IMR-90 (cell line): ENCODE measurements at regions not wholly inside any gene's neighbourhood (a gene's known extent, or its start where the extent isn't known, plus 50 kb on each side); places are given as distances from the start of the nearest gene placed in this dataset.

Experiments used
- ATAC-seq: fragments of 200-7000 bp; cut with Tn5 transposase; 2 replicates; pipeline ENCODE4 v1.9.1; 2020; ENCODE audit warnings: low read depth, mild to moderate bottlenecking, moderate library complexity
- BruUV-seq: library from RNA; stranded (reverse); fragments of 400-500 nt; replicated peaks from 2 replicates; lab custom pipeline; 2021; lab: Mats Ljungman, UMichigan
- CTCF ChIA-PET: fragments of 300-600 bp; formaldehyde crosslinking; extraction: SDS; loops from one replicate; lab custom pipeline; 2021; ENCODE audit warnings: antibody characterized with exemption; lab: Yijun Ruan, JAX
- POLR2A ChIA-PET: fragments of 300-600 bp; sonication (Branson Sonifier 250); formaldehyde crosslinking; loops from one replicate; lab custom pipeline; 2022; ENCODE audit warnings: antibody characterized with exemption; ENCODE audit not compliant: unreplicated experiment; lab: Charles Lee
- DNase-seq: peaks from one replicate; pipeline ENCODE4 v3.0.0; 2013
- H2AFZ ChIP-seq: replicated peaks from 2 replicates; pipeline ENCODE3; 2013; ENCODE audit warnings: low read length, mild to moderate bottlenecking; ENCODE audit not compliant: poor library complexity
- H2AK5ac ChIP-seq: 2 replicates; pipeline ENCODE4 v1.6.1; 2013; ENCODE audit warnings: low read depth, low read length, inconsistent platforms
- H2AK9ac ChIP-seq: replicated peaks from 2 replicates; pipeline ENCODE3; 2013; ENCODE audit warnings: mild to moderate bottlenecking, low read depth, low read length, moderate library complexity; ENCODE audit not compliant: poor library complexity
- H2BK120ac ChIP-seq: 2 replicates; pipeline ENCODE4 v1.6.1; 2013; ENCODE audit warnings: low read depth, low read length, inconsistent platforms
- H2BK15ac ChIP-seq: 3 replicates; pipeline ENCODE4 v1.6.1; 2013; ENCODE audit warnings: low read depth, low read length, inconsistent platforms
- H2BK20ac ChIP-seq: 2 replicates; pipeline ENCODE4 v1.6.1; 2013; ENCODE audit warnings: low read depth, mild to moderate bottlenecking, inconsistent platforms, low read length, moderate library complexity
- H2BK5ac ChIP-seq: 2 replicates; pipeline ENCODE4 v1.6.1; 2013; ENCODE audit warnings: mild to moderate bottlenecking, low read depth, low read length, inconsistent platforms; ENCODE audit not compliant: poor library complexity, severe bottlenecking
- H3K14ac ChIP-seq: replicated peaks from 2 replicates; pipeline ENCODE4 v1.6.1; 2013; ENCODE audit warnings: low read depth, low read length, inconsistent platforms
- H3K18ac ChIP-seq: 2 replicates; pipeline ENCODE4 v1.6.1; 2013; ENCODE audit warnings: low read depth, low read length, control low read depth
- H3K23ac ChIP-seq: 2 replicates; pipeline ENCODE4 v1.6.1; 2013; ENCODE audit warnings: low read depth, low read length, inconsistent platforms
- H3K27ac ChIP-seq: 2 replicates; pipeline ENCODE4 v1.5.1; 2013; ENCODE audit warnings: mild to moderate bottlenecking, control low read depth, low read length; ENCODE audit not compliant: insufficient read depth
- H3K27me3 ChIP-seq: 2 replicates; pipeline ENCODE4 v1.6.1; 2013; ENCODE audit warnings: low read length; ENCODE audit not compliant: control insufficient read depth, insufficient read depth
- H3K36me3 ChIP-seq: 2 replicates; pipeline ENCODE4 v1.6.1; 2013; ENCODE audit warnings: low read length, mixed read lengths; ENCODE audit not compliant: control insufficient read depth, insufficient read depth
- H3K4ac ChIP-seq: 2 replicates; pipeline ENCODE4 v1.6.1; 2013; ENCODE audit warnings: low read depth, low read length, inconsistent platforms
- H3K4me1 ChIP-seq: 2 replicates; pipeline ENCODE4 v1.6.1; 2013; ENCODE audit warnings: low read length, mixed read lengths; ENCODE audit not compliant: control insufficient read depth, insufficient read depth
- H3K4me2 ChIP-seq: 2 replicates; pipeline ENCODE4 v1.6.1; 2013; ENCODE audit warnings: low read depth, mild to moderate bottlenecking, control low read depth, low read length, moderate library complexity
- H3K4me3 ChIP-seq: 2 replicates; pipeline ENCODE4 v1.5.1; 2013; ENCODE audit warnings: low read depth, mild to moderate bottlenecking, control low read depth, low read length, moderate library complexity; ENCODE audit not compliant: insufficient read depth
- H3K56ac ChIP-seq: 2 replicates; pipeline ENCODE4 v1.6.1; 2013; ENCODE audit warnings: low read length, inconsistent platforms; ENCODE audit not compliant: insufficient read depth; ENCODE audit errors: extremely low read depth
- H3K79me1 ChIP-seq, 2 experiments: 2 replicates each; pipeline ENCODE4 v1.6.1; 2013; ENCODE audit warnings: low read length in 2 of 2, inconsistent platforms in 1 of 2, low read depth in 1 of 2
- H3K9ac ChIP-seq: 2 replicates; pipeline ENCODE4 v1.6.1; 2013; ENCODE audit warnings: low read depth, low read length, control low read depth
- H3K9me1 ChIP-seq: 2 replicates; pipeline ENCODE4 v1.6.1; 2013; ENCODE audit warnings: low read length, inconsistent platforms; ENCODE audit not compliant: insufficient read depth
- H3K9me3 ChIP-seq: 2 replicates; pipeline ENCODE4 v1.6.1; 2013; ENCODE audit warnings: low read length; ENCODE audit not compliant: control insufficient read depth, insufficient read depth
- H4K20me1 ChIP-seq: 2 replicates; pipeline ENCODE4 v1.6.1; 2013; ENCODE audit warnings: low read length, inconsistent platforms; ENCODE audit not compliant: insufficient read depth
- H4K5ac ChIP-seq: 2 replicates; pipeline ENCODE4 v1.6.1; 2013; ENCODE audit warnings: mild to moderate bottlenecking, low read depth, low read length, control low read depth
- H4K8ac ChIP-seq, 2 experiments: 2 replicates each; pipeline ENCODE4 v1.6.1; 2013; ENCODE audit warnings: low read depth in 2 of 2, low read length in 2 of 2, control low read depth in 1 of 2, inconsistent platforms in 1 of 2
- H4K91ac ChIP-seq: 2 replicates; pipeline ENCODE4 v1.6.1; 2013; ENCODE audit warnings: low read depth, low read length, inconsistent platforms; ENCODE audit not compliant: insufficient read depth
- BHLHE40 ChIP-seq: fragments of 150-350 bp; IDR thresholded peaks from 2 replicates; pipeline ENCODE4 v1.6.1; 2016; ENCODE audit warnings: mild to moderate bottlenecking, low read depth, low read length
- NFE2L2 ChIP-seq: fragments of 150-350 bp; IDR thresholded peaks from 2 replicates; pipeline ENCODE4 v1.6.1; 2016; ENCODE audit warnings: low read depth, mild to moderate bottlenecking, low read length
- RCOR1 ChIP-seq: IDR thresholded peaks from 2 replicates; pipeline ENCODE4 v1.6.1; 2012; ENCODE audit warnings: mild to moderate bottlenecking, low read length, improper control_type of control experiment; ENCODE audit not compliant: insufficient replicate concordance
- WGBS, 2 experiments: methylation state at CpG; one replicate each; pipeline versions ENCODE4 v1.1.5 to v1.1.7; 2013; ENCODE audit warnings: missing lambda C conversion rate in 2 of 2; ENCODE audit not compliant: insufficient read length in 1 of 2; ENCODE audit errors: extremely low coverage in 2 of 2; 5-methylcytosine and 5-hydroxymethylcytosine counted together
- dilution Hi-C: fragments of 300-500 bp; cut with HindIII; formaldehyde crosslinking; loops from one replicate; pipeline ENCODE4 v1.14.3; 2018; ENCODE audit warnings: low sequenced_read_pairs; ENCODE audit not compliant: unreplicated experiment
- in situ Hi-C: fragments of 300-500 bp; cut with MboI; formaldehyde crosslinking; loops from 3 replicates; pipeline ENCODE4 v1.14.3; 2019; ENCODE audit warnings: low sequenced_read_pairs, inconsistent platforms, mixed read lengths
- intact Hi-C: fragments of 100-400 bp; cut with micrococcal nuclease; formaldehyde crosslinking; loops from 2 replicates; pipeline ENCODE4 v1.10.0; 2022
- TF ChIP-seq, protein P1 (sequence below): conservative IDR thresholded peaks from 2 replicates; pipeline ENCODE4 v1.5.1; 2012; ENCODE audit warnings: mild to moderate bottlenecking, low read depth, low read length, improper control_type of control experiment

DNA sequence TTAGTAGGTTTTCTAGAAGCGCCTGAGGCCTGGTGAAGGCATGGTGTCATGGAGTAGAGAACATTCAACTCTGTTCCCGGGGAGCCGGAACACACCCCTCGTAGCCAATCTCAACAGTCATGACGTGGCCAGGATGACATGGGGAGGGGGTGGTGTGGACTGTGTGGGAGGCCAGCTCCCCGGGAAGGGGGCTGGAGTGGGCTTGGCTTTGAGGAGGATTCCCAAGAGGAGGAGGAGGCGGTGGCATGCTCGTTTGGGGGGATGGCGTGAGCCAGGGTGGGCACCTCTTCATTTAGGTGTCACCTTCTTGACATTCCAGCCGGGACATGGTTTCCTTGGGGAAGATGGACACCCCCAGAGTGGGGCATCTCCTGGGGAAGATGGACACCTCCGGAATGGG lies 257.5 kb downstream of the SEC14L1 start:
- H4K91ac ChIP-seq = no peak overlapping the region
- H3K56ac ChIP-seq = no peak overlapping the region
- H2BK15ac ChIP-seq = no peak overlapping the region
- H3K9ac ChIP-seq = no peak overlapping the region
- no peak for ATAC-seq
- no peak overlapping the region for H3K4ac ChIP-seq
- no peaks in the 10 kb centered on the region for H3K27me3 ChIP-seq
- no peak overlapping the region for H2AK9ac ChIP-seq
- no peak overlapping the region for H2AK5ac ChIP-seq
- no peak overlapping the region for H3K18ac ChIP-seq
- POLR2A ChIA-PET = no interaction called here
- in situ Hi-C loops = no loop called here
- no peaks in the 10 kb centered on the region for H3K9me3 ChIP-seq
- H3K27ac ChIP-seq = no peak overlapping the region
- no peak overlapping the region for H3K4me3 ChIP-seq
- H3K4me1 ChIP-seq = peaks cover 30% of the 10 kb centered on the region
- CTCF ChIA-PET = no interaction called here
- no peak overlapping the region for H2BK20ac ChIP-seq
- H3K4me2 ChIP-seq = no peak overlapping the region
- peaks cover 4 to 96% of the 10 kb centered on the region in 2 experiments; a peak in 2 of 4 replicates for H3K79me1 ChIP-seq
- BruUV-seq = no TSS peak
- H3K14ac ChIP-seq = no peak overlapping the region
- H2BK120ac ChIP-seq = no peak overlapping the region
- no peak overlapping the region for H3K23ac ChIP-seq
- no peak overlapping the region for H2AFZ ChIP-seq
- dilution Hi-C loops = no loop called here
- 93% methylated on average over 5 of the region's 11 CpGs; no CpG with 5 or more reads in 1 of the 2 experiments for whole genome bisulfite sequencing, 2 experiments
- no peak overlapping the region for H2BK5ac ChIP-seq
- no peak for DNase-seq
- no peak overlapping the region for H4K8ac ChIP-seq
- TF ChIP-seq NFE2L2 (no peak), BHLHE40 (no peak), RCOR1 (no peak)
- TF ChIP-seq, protein P1, sequence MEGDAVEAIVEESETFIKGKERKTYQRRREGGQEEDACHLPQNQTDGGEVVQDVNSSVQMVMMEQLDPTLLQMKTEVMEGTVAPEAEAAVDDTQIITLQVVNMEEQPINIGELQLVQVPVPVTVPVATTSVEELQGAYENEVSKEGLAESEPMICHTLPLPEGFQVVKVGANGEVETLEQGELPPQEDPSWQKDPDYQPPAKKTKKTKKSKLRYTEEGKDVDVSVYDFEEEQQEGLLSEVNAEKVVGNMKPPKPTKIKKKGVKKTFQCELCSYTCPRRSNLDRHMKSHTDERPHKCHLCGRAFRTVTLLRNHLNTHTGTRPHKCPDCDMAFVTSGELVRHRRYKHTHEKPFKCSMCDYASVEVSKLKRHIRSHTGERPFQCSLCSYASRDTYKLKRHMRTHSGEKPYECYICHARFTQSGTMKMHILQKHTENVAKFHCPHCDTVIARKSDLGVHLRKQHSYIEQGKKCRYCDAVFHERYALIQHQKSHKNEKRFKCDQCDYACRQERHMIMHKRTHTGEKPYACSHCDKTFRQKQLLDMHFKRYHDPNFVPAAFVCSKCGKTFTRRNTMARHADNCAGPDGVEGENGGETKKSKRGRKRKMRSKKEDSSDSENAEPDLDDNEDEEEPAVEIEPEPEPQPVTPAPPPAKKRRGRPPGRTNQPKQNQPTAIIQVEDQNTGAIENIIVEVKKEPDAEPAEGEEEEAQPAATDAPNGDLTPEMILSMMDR = no peak
- no peak overlapping the region for H4K5ac ChIP-seq
- intact Hi-C loops = no loop called here
- peaks cover 77% of the 10 kb centered on the region for H4K20me1 ChIP-seq
- H3K36me3 ChIP-seq = peaks cover 39% of the 10 kb centered on the region
- peaks cover 47% of the 10 kb centered on the region for H3K9me1 ChIP-seq
